HUES6 (cell line): ENCODE measurements at regions not wholly inside any gene's neighbourhood (a gene's known extent, or its start where the extent isn't known, plus 50 kb on each side); places are given as distances from the start of the nearest gene placed in this dataset.

ENCODE experiments used
- H3K27ac ChIP-seq: 2 replicates; pipeline ENCODE4 v1.7.0; 2013; ENCODE audit warnings: low read depth, mild to moderate bottlenecking, low read length, inconsistent platforms
- H3K27me3 ChIP-seq: 2 replicates; pipeline ENCODE4 v1.6.1; 2013; ENCODE audit warnings: low read length; ENCODE audit not compliant: control insufficient read depth, insufficient read depth
- H3K36me3 ChIP-seq: 2 replicates; pipeline ENCODE4 v1.6.1; 2013; ENCODE audit warnings: low read length; ENCODE audit not compliant: control insufficient read depth, insufficient read depth
- H3K4me1 ChIP-seq: 2 replicates; pipeline ENCODE4 v1.6.1; 2013; ENCODE audit warnings: low read length; ENCODE audit not compliant: control insufficient read depth, insufficient read depth
- H3K4me3 ChIP-seq: 2 replicates; pipeline ENCODE4 v1.5.1; 2013; ENCODE audit warnings: low read depth, low read length
- H3K9ac ChIP-seq: one replicate; pipeline ENCODE4 v1.6.1; 2013; ENCODE audit warnings: mild to moderate bottlenecking, low read length
- H3K9me3 ChIP-seq: 2 replicates; pipeline ENCODE4 v1.6.1; 2013; ENCODE audit warnings: low read depth, low read length; ENCODE audit not compliant: control insufficient read depth, insufficient read depth

GRCh38 chr6:26311385-26312095, 53.5 kb upstream of the BTN3A2 start:
- H3K9ac ChIP-seq = peak overlapping the region; percentile 53
- peak overlapping the region; percentile 84 for H3K4me3 ChIP-seq
- H3K9me3 ChIP-seq = no peaks in the 10 kb centered on the region
- H3K27me3 ChIP-seq = no peaks in the 10 kb centered on the region
- H3K4me1 ChIP-seq = 0 out of 2 replicates have a peak, but pooled peaks cover 4% of the 10 kb centered on the region
- H3K36me3 ChIP-seq = no peaks in the 10 kb centered on the region
- no peak overlapping the region for H3K27ac ChIP-seq

DNA sequence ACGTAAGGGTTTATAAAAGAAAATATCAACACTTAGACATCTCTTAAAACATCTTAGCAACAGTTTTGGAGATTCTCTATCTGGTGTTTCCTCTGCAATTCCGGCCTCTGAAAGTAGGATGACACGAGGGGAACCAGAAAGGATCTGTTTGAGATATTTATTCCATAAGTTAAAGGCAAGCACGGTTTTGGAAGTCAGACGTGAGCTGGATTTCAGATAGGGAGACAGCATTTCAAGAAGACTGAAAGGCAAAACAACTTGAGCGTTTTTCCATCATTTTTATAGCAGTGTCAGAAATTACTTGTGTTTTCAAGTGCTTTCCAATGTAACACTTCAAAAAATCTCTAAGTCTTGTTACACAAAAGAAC, 52.9 kb upstream of the BTN3A2 start:
- Histone ChIP-seq H3K4me1 (0 out of 2 replicates have a peak, but pooled peaks cover 4% of the 10 kb centered on the region), H3K9ac (no peak overlapping the region), H3K9me3 (no peaks in the 10 kb centered on the region), H3K4me3 (peak overlapping the region; percentile 84), H3K36me3 (no peaks in the 10 kb centered on the region), H3K27me3 (no peaks in the 10 kb centered on the region), H3K27ac (no peak overlapping the region)

- H3K4me3 ChIP-seq = peak overlapping the region; percentile 84
- H3K9me3 ChIP-seq = no peaks in the 10 kb centered on the region
- no peak overlapping the region for H3K9ac ChIP-seq
- 0 out of 2 replicates have a peak, but pooled peaks cover 4% of the 10 kb centered on the region for H3K4me1 ChIP-seq
- H3K36me3 ChIP-seq = no peaks in the 10 kb centered on the region
- H3K27me3 ChIP-seq = no peaks in the 10 kb centered on the region
- no peak overlapping the region for H3K27ac ChIP-seq
Measured at GRCh38 chr6:26312501-26313397, 52.2 kb upstream of the BTN3A2 start.
